DND-41 (cell line): ENCODE measurements at regions not wholly inside any gene's neighbourhood (a gene's known extent, or its start where the extent isn't known, plus 50 kb on each side); places are given as distances from the start of the nearest gene placed in this dataset.

Experiments used
- ATAC-seq: fragments of 200-7000 bp; cut with Tn5 transposase; 3 replicates; pipeline ENCODE4 v1.9.1; 2021; ENCODE audit warnings: low read depth; ENCODE audit not compliant: insufficient read depth
- DNase-seq: peaks from one replicate; pipeline ENCODE4 v3.0.0-alpha.2; 2020
- H2AFZ ChIP-seq: 2 replicates; pipeline ENCODE4 v1.6.0; 2012; ENCODE audit warnings: low read depth, low read length
- H3K27ac ChIP-seq: 2 replicates; pipeline ENCODE4 v1.5.1; 2012; ENCODE audit warnings: low read length, inconsistent platforms
- H3K27me3 ChIP-seq: fragments of 200-600 bp; sonication (generic); 2 replicates; pipeline ENCODE4 v1.6.0; 2012; ENCODE audit warnings: low read length, mild to moderate bottlenecking, inconsistent platforms; ENCODE audit not compliant: insufficient read depth, poor library complexity
- H3K36me3 ChIP-seq: 2 replicates; pipeline ENCODE4 v1.5.1; 2012; ENCODE audit warnings: low read length, inconsistent platforms; ENCODE audit not compliant: insufficient read depth
- H3K4me1 ChIP-seq: 2 replicates; pipeline ENCODE4 v1.5.1; 2012; ENCODE audit warnings: mild to moderate bottlenecking, low read length; ENCODE audit not compliant: insufficient read depth
- H3K4me2 ChIP-seq: 2 replicates; pipeline ENCODE4 v1.6.0; 2012; ENCODE audit warnings: mild to moderate bottlenecking, moderate library complexity, low read length, inconsistent platforms; ENCODE audit not compliant: insufficient read depth
- H3K4me3 ChIP-seq, 2 experiments: fragments of 200-600 bp in 1 of 2; shearing (Covaris generic) in 1 of 2; 2 replicates each; pipeline ENCODE4 v1.5.1; 2012 to 2016; ENCODE audit warnings: inconsistent platforms in 2 of 2, low read length in 2 of 2, mild to moderate bottlenecking in 2 of 2, low read depth in 1 of 2, moderate library complexity in 1 of 2
- H3K79me2 ChIP-seq: 2 replicates; pipeline ENCODE4 v1.6.0; 2012; ENCODE audit warnings: low read length, inconsistent platforms; ENCODE audit not compliant: insufficient read depth
- H3K9ac ChIP-seq: 2 replicates; pipeline ENCODE4 v1.6.0; 2012; ENCODE audit warnings: low read depth, mild to moderate bottlenecking, inconsistent platforms, low read length, moderate library complexity
- H3K9me3 ChIP-seq: 2 replicates; pipeline ENCODE4 v1.5.1; 2012; ENCODE audit warnings: low read length, moderate library complexity, mild to moderate bottlenecking, inconsistent platforms; ENCODE audit not compliant: insufficient read depth, severe bottlenecking
- H4K20me1 ChIP-seq: 2 replicates; pipeline ENCODE4 v1.6.0; 2012; ENCODE audit warnings: low read length; ENCODE audit not compliant: insufficient read depth
- EZH2 ChIP-seq: IDR thresholded peaks from 3 replicates; pipeline ENCODE4 v1.6.1; 2012; ENCODE audit warnings: borderline replicate concordance, low read depth, mild to moderate bottlenecking, moderate library complexity, low read length, inconsistent platforms; ENCODE audit not compliant: severe bottlenecking
- TF ChIP-seq, protein P1 (sequence below): IDR thresholded peaks from 2 replicates; pipeline ENCODE4 v1.5.1; 2012; ENCODE audit warnings: borderline replicate concordance, low read length, moderate library complexity, mild to moderate bottlenecking; ENCODE audit not compliant: poor library complexity, severe bottlenecking; ENCODE audit errors: extremely low read depth

DNA sequence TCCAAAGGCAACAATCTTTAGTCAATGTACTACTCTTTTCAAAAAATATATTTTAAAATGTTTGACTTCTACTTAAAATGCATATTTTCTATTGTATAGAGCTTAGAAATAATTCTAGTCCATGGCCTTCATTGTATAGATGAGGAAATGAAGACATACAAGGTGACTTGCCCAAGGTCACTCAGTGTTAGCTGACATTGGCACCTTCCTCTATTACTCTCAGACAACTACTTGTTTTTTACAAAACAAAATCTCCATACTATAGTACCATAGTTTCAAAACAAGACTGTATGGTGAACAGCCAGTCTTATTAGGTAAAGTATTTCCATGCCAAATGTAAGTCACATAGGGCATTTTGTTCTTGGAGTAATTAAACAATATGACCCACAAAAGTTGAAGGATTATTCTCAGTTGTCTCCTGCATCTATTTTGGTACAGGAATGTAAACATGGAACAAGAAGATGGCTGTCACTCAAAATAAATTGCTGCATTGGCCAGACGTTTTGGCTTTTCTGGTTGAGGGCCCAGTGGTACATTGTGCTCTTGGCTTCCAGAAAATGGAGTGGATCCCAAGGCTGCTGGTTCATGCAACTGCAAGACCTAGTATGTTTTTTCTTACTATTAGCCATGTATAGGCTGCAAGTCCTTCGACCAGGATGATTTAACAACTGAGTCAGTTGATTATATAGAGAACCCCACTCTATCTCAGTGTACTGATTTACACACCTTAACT is 54.3 kb upstream of the NOX3 start:
- H3K4me1 ChIP-seq: no peaks in the 10 kb centered on the region
- TF ChIP-seq, protein P1, sequence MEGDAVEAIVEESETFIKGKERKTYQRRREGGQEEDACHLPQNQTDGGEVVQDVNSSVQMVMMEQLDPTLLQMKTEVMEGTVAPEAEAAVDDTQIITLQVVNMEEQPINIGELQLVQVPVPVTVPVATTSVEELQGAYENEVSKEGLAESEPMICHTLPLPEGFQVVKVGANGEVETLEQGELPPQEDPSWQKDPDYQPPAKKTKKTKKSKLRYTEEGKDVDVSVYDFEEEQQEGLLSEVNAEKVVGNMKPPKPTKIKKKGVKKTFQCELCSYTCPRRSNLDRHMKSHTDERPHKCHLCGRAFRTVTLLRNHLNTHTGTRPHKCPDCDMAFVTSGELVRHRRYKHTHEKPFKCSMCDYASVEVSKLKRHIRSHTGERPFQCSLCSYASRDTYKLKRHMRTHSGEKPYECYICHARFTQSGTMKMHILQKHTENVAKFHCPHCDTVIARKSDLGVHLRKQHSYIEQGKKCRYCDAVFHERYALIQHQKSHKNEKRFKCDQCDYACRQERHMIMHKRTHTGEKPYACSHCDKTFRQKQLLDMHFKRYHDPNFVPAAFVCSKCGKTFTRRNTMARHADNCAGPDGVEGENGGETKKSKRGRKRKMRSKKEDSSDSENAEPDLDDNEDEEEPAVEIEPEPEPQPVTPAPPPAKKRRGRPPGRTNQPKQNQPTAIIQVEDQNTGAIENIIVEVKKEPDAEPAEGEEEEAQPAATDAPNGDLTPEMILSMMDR: no peak
- no peak for TF ChIP-seq EZH2
- no peaks in the 10 kb centered on the region for H3K79me2 ChIP-seq
- H3K4me3 ChIP-seq: no peak overlapping the region
- H2AFZ ChIP-seq: no peak overlapping the region
- H3K27me3 ChIP-seq: no peaks in the 10 kb centered on the region
- H3K4me2 ChIP-seq: no peak overlapping the region
- DNase-seq: no peak
- no peak for ATAC-seq
- H3K9me3 ChIP-seq: no peaks in the 10 kb centered on the region
- no peak overlapping the region for H3K9ac ChIP-seq
- no peaks in the 10 kb centered on the region for H3K36me3 ChIP-seq
- no peak overlapping the region for H3K27ac ChIP-seq
- no peaks in the 10 kb centered on the region for H4K20me1 ChIP-seq

DNA sequence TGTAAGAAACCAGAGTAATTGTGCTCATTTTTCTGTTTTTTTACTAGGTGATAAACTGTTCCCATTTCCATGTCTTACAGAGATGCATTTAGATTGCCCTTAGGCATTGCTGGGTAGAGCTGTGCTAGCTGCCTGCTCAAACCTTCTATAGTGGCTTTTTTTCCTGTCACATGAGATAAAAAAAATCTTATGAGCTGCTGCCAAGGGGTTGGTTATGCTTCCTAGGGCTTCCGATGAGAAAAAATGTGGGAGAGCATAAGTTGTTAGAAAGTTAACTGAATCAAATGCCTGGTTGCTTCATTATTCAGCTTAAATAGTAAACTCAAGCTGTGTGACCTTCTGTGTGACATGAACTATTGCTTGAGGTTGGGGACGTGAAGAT is 50.0 kb upstream of the NOX3 start:
- H3K27me3 ChIP-seq: no peaks in the 10 kb centered on the region
- H2AFZ ChIP-seq: no peak overlapping the region
- no peak overlapping the region for H3K4me2 ChIP-seq
- H4K20me1 ChIP-seq: no peaks in the 10 kb centered on the region
- no peak overlapping the region for H3K4me3 ChIP-seq
- peaks cover 3% of the 10 kb centered on the region for H3K9me3 ChIP-seq
- ATAC-seq: no peak
- DNase-seq: no peak
- H3K36me3 ChIP-seq: no peaks in the 10 kb centered on the region
- H3K27ac ChIP-seq: no peak overlapping the region
- H3K79me2 ChIP-seq: no peaks in the 10 kb centered on the region
- TF ChIP-seq, protein P1: no peak
- no peak for TF ChIP-seq EZH2
- no peak overlapping the region for H3K9ac ChIP-seq
- H3K4me1 ChIP-seq: no peaks in the 10 kb centered on the region
